ENCODE measurements at regions not wholly inside any gene's neighbourhood (a gene's known extent, or its start where the extent isn't known, plus 50 kb on each side); places are given as distances from the start of the nearest gene placed in this dataset.

GRCh38 chr13:68428292-68428691, 1198.2 kb upstream of the PCDH9 start:
- DNase-seq: no peak

GRCh38 chr13:68417801-68418200, 1187.7 kb upstream of the PCDH9 start:
- no peak for DNase-seq

GRCh38 chr13:68410007-68410406, 1179.9 kb upstream of the PCDH9 start:
- DNase-seq: no peak

- no peak for DNase-seq
These were observed 1160.9 kb upstream of the PCDH9 start for GRCh38 chr13:68390987-68391386.

GRCh38 chr13:68386808-68387207, 1156.7 kb upstream of the PCDH9 start:
- no peak for DNase-seq

GRCh38 chr13:68380041-68380973, 1150.2 kb upstream of the PCDH9 start:
- no peak for DNase-seq

GRCh38 chr13:68378294-68378693, 1148.2 kb upstream of the PCDH9 start:
- no peak for DNase-seq

- DNase-seq: no peak
These were observed 1144.9 kb upstream of the PCDH9 start for GRCh38 chr13:68375004-68375403.

GRCh38 chr13:68369739-68370138, 1139.6 kb upstream of the PCDH9 start:
- DNase-seq: peak; percentile 41

GRCh38 chr13:68368922-68369321, 1138.8 kb upstream of the PCDH9 start:
- DNase-seq: no peak

GRCh38 chr13:68359105-68359504, 1129.0 kb upstream of the PCDH9 start:
- no peak for DNase-seq

GRCh38 chr13:68358294-68358705, 1128.2 kb upstream of the PCDH9 start:
- no peak for DNase-seq

GRCh38 chr13:68350554-68350953, 1120.4 kb upstream of the PCDH9 start:
- DNase-seq: no peak

GRCh38 chr13:68347220-68347619, 1117.1 kb upstream of the PCDH9 start:
- no peak for DNase-seq

- no peak for DNase-seq
These were observed 1115.9 kb upstream of the PCDH9 start for GRCh38 chr13:68345963-68346531.

GRCh38 chr13:68323124-68323523, 1093.0 kb upstream of the PCDH9 start:
- DNase-seq: no peak

GRCh38 chr13:68319384-68319783, 1089.2 kb upstream of the PCDH9 start:
- no peak for DNase-seq

GRCh38 chr13:68304286-68304893, 1074.3 kb upstream of the PCDH9 start:
- DNase-seq: no peak

GRCh38 chr13:68293631-68294030, 1063.5 kb upstream of the PCDH9 start:
- DNase-seq: no peak

- DNase-seq: no peak
These were observed 1062.5 kb upstream of the PCDH9 start for GRCh38 chr13:68292601-68293000.

GRCh38 chr13:68291595-68291994, 1061.5 kb upstream of the PCDH9 start:
- no peak for DNase-seq

GRCh38 chr13:68275758-68276157, 1045.6 kb upstream of the PCDH9 start:
- DNase-seq: no peak

GRCh38 chr13:68272652-68273051, 1042.5 kb upstream of the PCDH9 start:
- DNase-seq: no peak

- no peak for DNase-seq
These were observed 1034.6 kb upstream of the PCDH9 start for GRCh38 chr13:68264692-68265091.

Measured in NCI-H2029 (cell line).